ENCODE measurements at regions not wholly inside any gene's neighbourhood (a gene's known extent, or its start where the extent isn't known, plus 50 kb on each side); places are given as distances from the start of the nearest gene placed in this dataset.

DNA sequence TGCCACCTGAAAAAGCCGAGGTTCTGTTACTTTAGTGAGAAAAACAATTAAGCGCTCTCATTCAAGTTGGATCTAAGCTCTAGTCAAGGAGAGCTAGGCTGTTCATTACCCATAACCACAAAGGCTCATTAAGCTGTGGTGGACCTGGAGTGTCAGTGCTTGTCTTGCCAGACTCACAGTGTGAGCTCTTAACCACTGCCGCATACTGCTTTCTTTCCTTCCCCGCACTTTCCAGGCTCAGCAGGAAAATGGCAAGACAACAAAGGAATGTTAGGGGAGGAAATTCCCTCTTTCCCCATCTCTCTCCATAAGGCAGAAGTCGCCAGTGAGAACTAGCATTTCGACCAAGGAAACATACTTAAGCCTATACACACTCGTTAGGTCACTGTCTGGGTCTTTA, 467.3 kb downstream of the ENC1 start:
- no peak for DNase-seq

DNA sequence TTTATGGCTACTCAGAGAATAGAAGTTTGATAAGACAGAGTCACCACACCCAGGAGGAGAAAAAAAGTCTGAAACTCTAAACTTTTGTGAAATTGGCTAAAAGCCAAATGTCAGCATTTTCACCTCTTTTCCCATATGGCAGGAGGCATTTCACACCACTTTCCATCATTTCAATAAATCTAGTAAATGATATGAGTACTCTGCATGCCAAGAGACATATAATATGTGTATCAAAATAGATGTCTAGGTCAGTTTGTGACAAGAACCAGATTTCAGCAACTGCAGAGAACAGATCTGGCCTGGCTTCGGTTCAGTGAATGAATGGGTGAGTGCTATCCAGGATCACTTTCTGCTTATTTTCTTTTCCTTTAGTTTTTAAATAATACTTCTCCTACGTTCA, 470.8 kb downstream of the ENC1 start:
- no peak for DNase-seq

DNA sequence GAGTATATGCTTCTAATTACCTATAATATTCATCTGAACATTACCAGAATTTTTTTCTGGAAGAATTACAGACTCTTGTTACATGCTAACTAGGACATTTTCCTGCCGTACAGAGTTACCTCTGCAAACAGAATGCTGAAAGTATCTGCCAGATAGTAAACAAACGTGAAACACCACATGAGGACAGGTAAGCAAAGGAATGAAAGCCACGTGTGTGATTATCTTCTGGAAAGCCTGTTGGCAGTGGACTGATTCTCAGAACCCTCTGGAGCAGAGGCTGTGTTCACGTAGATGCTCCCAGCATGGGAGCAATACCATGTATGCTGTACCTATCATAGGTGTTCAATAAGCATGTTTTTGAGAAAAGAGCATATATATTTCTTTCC, 472.6 kb downstream of the ENC1 start:
- no peak for DNase-seq

DNA sequence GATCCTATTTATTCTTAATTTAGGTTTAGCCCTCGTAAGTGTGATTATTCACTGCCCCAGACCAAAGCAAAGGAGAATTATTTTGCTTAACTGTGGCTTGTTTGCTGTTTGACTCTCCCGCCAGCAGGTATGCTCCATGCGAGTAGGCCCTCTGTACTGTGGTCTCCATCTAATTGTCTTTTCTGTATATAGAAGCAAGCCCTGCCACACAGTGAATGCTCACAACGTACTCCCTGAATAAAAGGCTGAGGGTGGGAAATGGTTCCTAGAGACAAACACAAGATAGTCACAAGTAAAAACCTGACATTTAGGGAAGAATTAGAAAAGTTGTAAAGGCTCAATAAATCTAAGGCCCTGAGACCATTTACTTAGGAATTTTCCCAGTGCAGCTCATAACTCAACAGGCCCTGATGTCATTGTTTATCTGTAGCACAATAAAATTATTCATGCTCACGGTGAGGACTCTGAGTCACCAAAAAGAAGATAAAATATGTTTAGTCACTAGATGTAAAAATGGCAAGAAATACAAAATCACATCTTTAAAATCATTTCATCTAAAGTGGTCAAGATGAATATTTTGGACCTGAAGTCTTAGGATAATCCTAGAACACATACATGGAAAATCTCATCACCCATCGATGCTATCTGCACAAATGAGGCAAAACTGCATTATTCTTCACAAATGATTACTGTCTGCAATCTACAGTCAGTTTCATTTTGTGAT, 473.2 kb downstream of the ENC1 start:
- DNase-seq = no peak

DNA sequence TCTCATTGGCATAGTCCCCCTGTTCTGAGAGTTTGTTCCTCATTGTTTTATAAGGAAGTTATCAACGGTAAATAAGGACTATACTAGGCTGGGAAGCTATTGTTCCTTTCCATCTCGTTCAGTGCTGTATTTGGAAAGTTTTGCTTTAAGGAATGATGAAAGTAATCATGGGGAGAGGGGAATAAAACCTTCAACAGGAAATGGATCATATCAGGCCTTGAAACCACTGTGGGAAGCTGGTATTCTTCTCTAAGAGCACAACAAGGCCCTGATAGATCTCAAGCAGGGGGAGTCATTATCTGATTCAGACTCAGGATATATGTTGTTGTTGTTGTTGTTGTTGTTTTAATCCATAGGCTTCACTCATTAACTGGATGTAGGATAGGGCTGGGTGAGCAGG, 474.5 kb downstream of the ENC1 start:
- no peak for DNase-seq

DNA sequence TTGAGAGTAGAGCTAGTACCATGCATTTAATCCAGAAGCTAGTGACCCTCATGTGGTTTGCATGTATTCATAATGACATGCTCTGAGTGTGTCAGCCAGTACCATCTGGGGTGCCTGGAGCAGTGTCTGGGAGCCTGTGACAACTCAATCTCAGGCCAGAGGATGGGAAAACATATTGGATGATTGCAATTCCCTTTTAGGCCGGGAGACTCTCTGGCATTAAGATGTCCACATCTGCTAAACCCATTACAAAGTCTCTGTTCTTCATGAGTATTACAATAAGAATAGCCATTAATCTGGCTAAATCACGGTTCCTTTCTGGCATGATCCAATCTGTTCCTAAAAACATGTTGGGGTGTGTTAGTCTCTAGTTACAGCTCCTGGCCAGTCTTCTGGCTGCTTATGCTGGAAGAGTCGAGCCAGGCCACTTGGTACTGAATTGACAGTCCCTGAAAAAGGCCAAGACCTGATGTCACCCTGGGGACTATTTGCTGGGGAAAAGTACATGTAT, 475.7 kb downstream of the ENC1 start:
- DNase-seq = no peak

DNA sequence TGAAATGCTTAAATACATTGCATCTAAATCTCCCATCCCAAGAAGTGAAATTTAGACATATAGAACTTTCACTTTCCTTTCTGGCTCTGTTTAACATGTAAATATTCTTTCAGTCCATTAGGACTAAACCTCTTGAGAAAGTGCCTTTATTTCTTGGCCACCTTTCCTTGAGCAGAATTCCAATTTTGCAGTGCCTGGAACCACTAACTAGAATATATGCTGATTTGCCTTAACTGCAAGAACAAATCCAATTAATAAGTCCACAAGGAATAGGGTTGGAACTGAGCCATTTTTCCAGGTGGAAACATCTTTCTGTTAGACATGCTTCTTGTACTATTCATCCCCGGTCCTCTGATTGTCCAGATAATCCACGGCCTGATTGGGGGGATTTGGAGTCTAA, 478.0 kb downstream of the ENC1 start:
- DNase-seq = no peak

DNA sequence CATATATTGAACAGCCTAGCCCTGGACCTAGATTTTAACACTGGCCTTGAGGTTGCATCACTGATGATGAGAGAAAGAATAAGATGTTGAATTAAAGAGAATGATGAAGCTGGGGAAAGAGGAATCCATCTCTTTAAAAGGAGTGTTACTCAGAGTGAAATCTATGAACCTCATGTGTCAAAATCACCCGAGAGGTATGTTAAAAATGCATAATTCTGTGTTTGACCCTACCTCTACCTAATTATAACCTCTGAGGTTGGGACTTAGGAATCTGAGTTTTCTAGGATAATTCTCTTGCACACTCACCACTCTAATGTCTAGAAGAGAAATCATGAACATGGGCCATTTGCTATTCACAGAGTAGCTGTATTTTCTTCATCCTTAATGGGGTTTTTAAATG, 479.4 kb downstream of the ENC1 start:
- no peak for DNase-seq

DNA sequence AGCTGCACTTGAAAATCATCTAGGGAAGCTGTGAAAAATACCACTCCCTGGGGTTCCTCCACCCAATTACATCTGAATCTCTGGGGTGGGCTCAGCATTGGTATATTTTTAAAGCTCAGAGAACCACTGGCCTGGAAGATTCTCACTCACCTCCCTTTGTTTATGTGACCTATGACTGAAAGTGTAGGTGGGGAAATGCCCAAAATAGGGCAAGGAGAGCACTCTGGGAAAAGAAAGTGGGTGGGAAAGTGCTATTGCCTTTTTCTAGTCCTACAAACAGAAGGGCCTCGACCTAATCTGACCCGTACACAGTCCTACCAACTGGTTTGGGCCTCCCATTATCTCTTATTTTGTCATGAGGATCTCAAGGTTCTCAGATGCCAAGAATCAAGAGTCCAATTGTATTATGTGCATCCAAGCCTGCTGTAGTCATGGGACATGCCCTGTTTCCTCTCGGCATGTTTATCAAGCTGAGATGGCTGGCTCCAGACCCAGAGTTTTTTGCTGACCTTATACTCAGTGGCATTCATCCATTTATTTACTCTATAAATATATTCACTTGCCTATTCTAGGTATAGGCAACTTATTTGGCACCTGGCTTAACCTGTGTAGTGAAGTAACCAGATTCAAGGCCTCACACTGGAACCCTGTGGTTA, 483.7 kb downstream of the ENC1 start:
- no peak for DNase-seq

DNA sequence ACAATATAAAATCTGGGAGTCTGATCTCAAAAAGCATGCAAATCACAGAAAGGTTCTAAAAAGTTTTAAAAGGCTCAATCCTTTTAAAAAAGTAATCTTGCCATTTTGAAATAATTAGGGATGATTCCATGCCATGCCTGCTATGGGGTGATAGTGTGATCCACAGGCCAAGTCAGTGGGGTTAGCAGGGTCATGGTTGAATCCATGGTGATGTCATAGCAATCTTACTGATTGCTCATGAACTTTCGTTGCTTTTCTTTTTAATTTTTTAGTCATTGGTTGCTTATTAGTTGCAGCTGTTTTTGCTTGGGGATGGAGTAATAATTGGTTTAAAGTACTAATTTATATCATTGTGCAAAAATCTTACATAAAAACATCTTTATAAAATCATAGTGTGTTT, 485.0 kb downstream of the ENC1 start:
- DNase-seq = no peak

DNA sequence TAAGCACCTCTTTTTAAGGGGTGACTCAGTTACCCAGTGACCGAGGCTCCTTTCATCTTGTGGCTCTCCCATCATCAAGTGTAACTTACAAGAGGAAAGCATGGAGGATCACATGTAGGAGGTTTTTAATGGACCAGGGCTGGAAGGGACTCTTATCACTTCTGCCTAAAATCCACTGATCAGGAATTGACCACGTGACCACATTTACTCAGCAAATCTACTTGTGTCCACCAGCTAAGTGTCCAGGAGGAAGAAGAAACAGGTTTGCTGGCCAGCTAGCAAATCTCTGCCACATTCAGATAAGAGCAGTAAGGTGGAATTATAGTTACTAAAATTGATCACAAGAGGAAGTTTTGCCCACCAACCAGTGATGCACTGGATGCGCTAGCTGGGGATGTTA, 486.0 kb downstream of the ENC1 start:
- no peak for DNase-seq

DNA sequence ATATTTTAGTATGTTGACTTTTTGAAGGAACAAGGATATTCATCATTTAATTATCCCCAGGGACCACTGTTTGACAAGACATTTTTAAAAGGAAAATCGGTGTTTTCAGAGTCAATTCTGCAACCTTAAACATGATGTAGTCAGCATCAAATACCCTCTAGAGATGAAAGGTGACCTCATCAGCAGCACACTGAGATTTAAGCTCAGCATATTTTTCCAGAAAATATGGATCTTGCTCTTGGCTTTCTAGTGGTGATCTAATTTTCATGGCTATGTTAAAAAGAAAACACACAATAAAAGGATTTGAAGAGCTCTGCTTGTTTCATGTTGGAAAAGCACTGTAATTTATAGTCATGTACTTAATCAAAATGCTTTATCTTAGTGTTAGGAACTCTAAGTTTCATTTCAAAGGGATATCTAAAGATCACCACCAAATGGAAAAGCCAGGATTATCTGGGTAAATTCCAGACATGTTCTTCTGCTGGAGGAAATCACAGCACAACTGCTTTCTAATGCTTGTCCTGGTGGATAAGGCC, 487.2 kb downstream of the ENC1 start:
- no peak for DNase-seq

DNA sequence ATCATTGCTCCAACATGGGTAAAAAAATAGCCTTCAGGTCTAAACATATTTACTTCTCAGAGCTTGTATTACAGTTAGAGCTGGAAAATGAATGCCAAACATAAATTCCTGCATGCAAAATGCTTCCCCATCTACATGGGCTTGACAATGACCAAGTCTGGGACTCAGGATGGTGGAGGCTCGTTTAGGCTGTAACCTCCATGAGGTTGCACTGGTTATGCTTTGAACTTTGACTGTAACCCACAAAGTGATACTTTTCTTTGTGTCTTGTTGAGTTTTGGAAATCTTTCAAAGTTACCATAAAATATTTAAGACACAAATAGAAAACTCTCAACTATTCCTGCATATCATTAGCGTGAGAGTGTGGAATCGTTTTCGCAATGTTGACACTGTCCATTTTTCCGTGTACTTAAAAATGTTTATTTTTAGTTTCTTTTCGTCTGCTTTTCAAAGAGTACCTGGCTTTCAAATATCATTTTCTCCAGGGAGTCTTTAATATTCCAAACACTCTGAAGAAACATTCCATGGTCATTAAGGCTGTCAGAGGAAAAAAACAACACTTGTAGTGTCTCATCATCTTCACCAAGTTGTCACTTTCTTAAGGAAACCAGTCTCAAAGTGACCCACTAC, 487.8 kb downstream of the ENC1 start:
- no peak for DNase-seq

DNA sequence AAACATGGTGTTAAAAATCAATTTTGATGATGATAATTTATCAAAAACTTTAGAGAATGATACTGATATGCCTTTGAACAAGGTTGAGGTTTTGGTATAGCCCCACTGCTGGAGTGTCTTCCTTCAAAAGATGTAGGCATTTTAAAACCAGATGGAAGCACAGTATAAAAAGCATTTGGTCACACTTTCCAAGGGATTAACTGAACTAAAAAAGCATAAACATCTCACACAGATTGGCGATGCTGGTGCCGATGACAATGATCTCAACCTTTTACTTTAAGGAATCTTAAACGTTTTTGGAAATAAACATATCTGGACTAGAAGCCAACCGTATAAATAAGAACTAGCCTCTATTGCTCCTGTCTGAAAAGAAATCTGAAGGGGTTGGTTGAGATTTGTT, 488.4 kb downstream of the ENC1 start:
- DNase-seq = no peak

DNA sequence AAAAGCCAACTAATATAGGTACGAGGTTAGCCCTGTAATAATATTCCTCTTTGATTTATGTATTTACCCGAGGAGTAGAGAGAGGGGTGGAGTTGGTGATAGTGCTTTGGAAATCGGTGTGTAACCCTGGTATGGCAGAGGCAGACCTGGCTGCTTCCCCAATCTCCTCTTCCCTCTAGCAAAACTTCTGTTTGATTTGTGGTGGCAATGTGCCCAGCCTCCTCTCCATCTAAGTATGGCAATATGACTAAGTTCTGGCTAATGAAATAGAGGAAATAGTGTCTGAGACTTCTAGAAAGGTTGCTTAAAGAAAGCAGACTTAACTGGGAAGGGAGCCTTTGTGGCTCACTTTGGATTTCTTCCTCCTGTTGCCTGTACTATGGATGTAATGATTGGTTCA, 491.1 kb downstream of the ENC1 start:
- DNase-seq = no peak

DNA sequence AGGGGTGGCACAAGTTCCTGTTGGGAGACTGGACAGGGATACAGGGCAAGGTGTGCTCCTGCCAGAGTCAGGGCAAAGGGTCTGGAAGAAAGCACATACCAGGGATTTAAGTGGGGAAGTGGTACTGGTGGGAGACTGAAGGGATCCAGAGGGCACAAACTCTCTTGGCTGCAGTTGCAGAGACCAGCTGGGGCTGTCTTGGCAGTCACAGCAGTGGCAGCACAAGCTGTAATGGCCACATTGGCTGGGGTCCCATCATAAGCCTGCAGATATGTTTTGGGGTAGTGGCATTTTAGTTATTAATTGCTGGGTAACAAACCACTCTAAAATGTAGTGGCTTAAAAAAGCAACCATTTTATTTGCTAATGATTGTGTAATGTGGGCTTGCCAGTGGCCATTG, 492.2 kb downstream of the ENC1 start:
- no peak for DNase-seq

DNA sequence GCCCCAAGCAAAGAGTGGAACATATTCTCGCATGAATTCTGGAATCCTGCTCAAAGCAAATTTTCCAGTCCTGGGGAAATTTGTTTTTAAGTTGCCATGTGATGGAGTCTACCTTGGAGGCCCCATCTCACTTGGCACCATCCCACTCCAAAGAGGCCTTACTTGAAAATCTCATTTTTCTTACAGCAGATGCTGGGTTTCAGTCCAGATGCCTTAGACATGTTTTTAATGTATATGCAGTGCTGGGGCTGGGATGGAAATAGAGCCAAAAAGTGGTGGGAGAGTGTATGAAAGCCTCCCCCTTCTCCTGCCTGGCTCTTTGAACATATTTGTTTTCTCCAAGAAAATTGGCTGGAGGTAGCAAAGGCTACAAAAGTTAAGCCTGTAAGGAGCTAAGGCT, 493.7 kb downstream of the ENC1 start:
- DNase-seq = no peak

DNA sequence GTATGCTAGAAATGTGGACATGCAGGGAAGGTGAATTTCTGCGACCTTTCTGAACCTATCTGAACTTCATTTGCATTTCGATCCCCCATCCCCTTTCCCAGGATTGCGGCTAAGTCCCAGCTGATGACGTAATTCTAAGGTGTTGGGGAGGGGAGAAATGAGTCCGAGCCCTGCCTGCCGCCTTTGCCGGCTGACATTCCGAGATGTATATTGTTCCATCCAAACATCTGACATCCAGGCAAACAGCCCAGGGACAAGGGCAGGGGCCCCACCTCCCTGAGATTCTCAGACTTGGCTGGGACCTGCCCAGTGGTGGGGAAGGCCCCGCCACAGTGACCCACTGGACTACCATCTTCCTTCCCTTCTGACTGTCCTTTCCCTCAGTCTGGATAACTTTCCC, 494.6 kb downstream of the ENC1 start:
- no peak for DNase-seq

DNA sequence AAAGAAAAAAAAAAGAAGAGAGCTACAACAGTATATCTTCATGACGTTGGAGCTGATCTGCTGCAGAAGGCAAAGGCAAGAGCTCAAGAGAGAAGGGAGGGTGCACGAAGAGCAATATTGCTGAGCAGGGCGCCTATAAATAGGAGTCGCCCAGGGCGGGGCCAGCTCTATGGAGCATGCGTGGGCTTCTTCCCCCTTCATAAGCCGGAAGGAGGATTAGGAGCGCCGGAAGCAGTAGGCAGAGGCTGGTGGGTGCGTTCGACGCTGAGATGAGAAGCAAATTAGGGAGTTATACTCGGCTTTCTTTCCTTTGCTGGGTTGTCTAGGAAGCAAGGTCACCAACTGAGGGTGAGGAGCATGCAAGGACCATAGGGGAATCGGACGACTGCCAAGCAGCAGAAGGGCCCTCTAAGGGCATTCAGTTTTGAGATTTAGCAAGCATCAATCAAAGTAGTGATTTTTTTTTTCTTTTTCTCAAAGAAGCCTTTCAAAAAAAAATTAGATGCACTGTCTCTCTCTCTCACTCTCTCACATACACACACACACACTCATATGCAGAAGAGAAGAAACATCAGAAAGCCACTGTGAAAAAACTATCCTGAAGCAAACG, 496.7 kb downstream of the ENC1 start:
- DNase-seq = no peak

DNA sequence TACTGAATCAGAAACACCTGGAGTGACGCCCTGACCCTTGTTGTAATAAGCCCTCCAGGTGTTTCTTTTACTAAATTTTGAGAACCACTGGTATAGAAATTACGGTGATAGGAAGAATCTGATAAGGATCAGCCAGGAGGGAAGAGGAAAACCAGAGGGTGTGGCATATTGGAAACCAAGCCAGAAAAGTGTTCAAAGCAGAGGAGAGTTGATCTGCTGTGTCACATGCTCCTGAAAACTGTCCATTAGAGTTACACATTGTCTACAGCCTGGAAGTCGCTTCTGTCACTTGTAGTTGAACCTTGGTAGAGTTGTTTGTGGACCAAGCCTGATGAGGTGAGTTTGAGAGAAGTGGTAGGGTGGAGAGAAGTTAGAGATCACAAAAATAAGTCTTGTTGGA, 497.4 kb downstream of the ENC1 start:
- no peak for DNase-seq

DNA sequence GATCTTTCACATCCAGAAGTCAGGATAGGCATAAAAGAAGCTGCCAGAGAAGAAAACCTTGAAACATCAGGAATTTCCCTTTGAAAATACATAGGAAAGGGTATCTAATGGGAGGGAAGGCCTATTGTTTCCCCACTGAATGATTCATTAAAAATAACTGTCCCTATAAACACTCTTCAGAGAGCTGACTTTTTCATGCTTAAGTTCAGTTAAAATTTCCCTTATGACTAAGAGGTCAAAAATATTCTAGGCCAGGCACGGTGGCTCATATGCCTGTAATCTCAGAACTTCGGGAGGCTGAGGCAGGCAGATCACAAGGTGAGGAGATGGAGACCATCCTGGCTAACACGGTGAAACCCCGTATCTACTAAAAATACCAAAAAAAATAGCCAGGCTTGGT, 499.5 kb downstream of the ENC1 start:
- no peak for DNase-seq

DNA sequence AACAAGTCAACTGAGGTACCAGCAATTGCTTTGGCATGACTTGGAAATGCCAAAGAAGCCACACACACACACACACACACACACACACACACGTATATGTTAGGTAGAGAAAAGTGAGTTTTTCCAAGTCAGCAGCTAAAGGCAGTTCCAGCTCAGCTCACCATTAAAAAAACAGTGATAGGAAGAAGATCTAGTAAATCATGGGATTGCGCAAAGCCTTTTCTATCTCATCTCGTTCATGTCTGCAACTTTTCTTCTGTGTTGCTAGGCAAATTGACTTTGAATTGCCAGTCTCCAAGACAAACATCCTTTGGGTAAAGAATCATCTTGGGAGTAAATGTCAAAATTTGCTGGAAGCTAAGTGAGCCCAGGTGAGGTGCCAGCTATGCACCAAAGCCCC, 500.1 kb downstream of the ENC1 start:
- DNase-seq = no peak

DNA sequence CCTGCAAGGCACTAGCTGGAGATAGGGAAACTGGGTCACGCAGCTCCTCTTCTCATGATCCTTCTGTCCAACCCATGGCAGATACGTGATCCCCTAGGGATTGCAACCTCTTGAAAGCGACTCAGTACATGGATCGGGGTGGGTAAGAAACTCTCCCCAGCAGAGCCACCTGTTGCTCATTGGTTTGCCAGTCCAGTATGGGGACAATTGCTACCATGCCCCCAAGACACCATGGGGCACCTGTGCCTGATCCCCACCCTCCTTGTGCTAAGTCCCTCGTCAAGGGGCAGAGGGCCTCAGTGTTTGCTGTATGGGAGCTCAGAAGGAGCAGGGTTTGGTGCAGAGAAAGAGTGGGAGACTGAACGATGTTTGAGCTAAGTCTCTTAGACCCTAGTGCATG, 500.9 kb downstream of the ENC1 start:
- no peak for DNase-seq

DNA sequence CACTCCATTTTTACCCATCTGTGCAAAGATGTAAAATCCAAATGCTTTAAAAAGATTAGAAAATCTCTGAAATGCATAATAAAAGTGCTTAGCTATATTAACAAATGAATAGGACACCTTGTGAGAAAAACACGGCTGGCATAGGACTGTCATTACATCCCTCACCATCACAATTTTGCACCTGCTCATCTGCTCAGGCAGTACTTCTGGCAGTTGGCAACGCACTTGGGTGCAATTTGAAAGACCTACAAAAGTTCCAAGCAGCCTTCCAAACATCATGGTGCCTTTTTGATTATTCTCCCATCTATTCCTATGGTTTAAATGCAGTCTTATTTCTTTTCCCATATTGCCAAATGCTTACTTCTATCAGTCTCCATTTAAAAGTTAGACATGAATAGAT, 501.8 kb downstream of the ENC1 start:
- no peak for DNase-seq

All from activated CD8-positive, alpha-beta memory T cell treated with anti-CD3 and anti-CD28 coated beads for 24 hours (primary cell).